Heart left ventricle (tissue), 13 donors: ENCODE measurements at regions not wholly inside any gene's neighbourhood (a gene's known extent, or its start where the extent isn't known, plus 50 kb on each side); places are given as distances from the start of the nearest gene placed in this dataset.
"Not testable (repeated sequence)": the region's sequence is repeated elsewhere in the genome, so short reads cannot be mapped to it uniquely, and the experiment has no call there.

Source experiments
- POLR2A ChIP-seq, 2 donors: fragments of 450-650 bp; IDR thresholded peaks; one replicate each; pipeline ENCODE4 v1.6.1; 2017; ENCODE audit warnings: antibody characterized with exemption in 2 of 2, mild to moderate bottlenecking in 2 of 2, moderate library complexity in 2 of 2
- TF ChIP-seq, protein P1 (sequence below), 12 donors: fragments of 200-600 bp; sonication (generic) in 4 of 12; IDR thresholded peaks; one replicate each; pipeline versions ENCODE4 v1.5.0 to v1.8.0; 2018 to 2022; ENCODE audit warnings: antibody characterized with exemption in 12 of 12, mild to moderate bottlenecking in 5 of 12
- donor health status: ischemic (EF 13 %, LVEDD 7.1; RV severe dilation, severe dysfunction).
- donor health status: DM: no; HTN: yes; CAD: no.
- donor health status: DM: no; HTN: no; CAD: no.
- donor health status: ischemic (EF 25% LVEDD 6.9; RV normal size, moderate dysfunction).
- donor health status: ischemic (EF 25% LVEDD 5.7; RV mildly dilated, moderate dysfunction).
- donor health status: ischemic (EF 35%, LVEDD 5.7; RV mildly dilated, moderate dysfunction).
- donor health status: nonischemic (EF 11% LVEDD 7.7; RV severe dilation, severe dysfunction).
- donor health status: DM: yes; HTN: yes; CAD: no.
- donor health status: PGD.
- donor health status: ischemic (EF 29% LVEDD 5.4; RV normal size, mild dysfunction).
- donor health status: nonischemic (EF 23%, LVEDD 6.1; RV moderate dilation, normal function).

DNA sequence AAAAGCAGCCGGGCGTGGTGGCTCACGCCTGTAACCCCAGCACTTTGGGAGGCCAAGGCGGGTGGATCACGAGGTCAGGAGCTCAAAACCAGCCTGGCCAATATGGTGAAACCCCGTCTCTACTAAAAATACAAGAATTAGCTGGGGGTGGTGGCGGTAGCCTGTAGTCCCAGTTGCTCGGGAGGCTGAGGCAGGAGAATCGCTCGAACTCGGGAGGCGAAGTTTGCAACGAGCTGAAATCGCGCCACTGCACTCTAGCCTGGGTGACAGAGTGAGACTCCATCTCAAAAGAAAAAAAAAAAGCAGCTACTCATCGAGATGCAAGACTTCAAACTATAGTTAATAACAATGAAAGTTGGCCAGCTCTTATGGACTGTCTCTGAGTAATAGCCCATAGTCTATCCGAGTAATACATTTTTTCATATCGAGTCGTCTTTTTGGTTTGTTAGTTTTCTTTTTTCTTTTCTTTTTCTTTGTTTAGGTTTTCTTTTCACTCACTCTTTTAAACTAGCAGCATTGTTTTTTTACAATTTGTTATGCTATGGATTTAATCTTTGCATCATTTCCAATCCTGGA, 58.4 kb upstream of the PRR5 start:
- TF ChIP-seq, protein P1, sequence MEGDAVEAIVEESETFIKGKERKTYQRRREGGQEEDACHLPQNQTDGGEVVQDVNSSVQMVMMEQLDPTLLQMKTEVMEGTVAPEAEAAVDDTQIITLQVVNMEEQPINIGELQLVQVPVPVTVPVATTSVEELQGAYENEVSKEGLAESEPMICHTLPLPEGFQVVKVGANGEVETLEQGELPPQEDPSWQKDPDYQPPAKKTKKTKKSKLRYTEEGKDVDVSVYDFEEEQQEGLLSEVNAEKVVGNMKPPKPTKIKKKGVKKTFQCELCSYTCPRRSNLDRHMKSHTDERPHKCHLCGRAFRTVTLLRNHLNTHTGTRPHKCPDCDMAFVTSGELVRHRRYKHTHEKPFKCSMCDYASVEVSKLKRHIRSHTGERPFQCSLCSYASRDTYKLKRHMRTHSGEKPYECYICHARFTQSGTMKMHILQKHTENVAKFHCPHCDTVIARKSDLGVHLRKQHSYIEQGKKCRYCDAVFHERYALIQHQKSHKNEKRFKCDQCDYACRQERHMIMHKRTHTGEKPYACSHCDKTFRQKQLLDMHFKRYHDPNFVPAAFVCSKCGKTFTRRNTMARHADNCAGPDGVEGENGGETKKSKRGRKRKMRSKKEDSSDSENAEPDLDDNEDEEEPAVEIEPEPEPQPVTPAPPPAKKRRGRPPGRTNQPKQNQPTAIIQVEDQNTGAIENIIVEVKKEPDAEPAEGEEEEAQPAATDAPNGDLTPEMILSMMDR (IDR thresholded peaks at IDR 0.05) = not testable (repeated sequence)
- not testable (repeated sequence) for TF ChIP-seq POLR2A (IDR thresholded peaks at IDR 0.05)
